Testis (tissue), 2 donors: ENCODE measurements at regions not wholly inside any gene's neighbourhood (a gene's known extent, or its start where the extent isn't known, plus 50 kb on each side); places are given as distances from the start of the nearest gene placed in this dataset.

Experiments
- DNase-seq: peaks from one replicate; pipeline ENCODE4 v3.0.0-alpha.2; 2019
- H3K27ac ChIP-seq, 2 donors: fragments of 200-600 bp; sonication (generic); one replicate each; pipeline ENCODE4 v1.5.1; 2019
- H3K27me3 ChIP-seq: fragments of 200-600 bp; sonication (generic); one replicate; pipeline ENCODE4 v1.5.1; 2019
- H3K36me3 ChIP-seq: fragments of 200-600 bp; sonication (generic); one replicate; pipeline ENCODE4 v1.5.1; 2017; ENCODE audit warnings: low read depth; ENCODE audit errors: missing control alignments
- H3K4me1 ChIP-seq: fragments of 200-600 bp; sonication (generic); one replicate; pipeline ENCODE4 v1.5.1; 2019
- H3K4me3 ChIP-seq, 2 donors: fragments of 200-600 bp; sonication (generic); one replicate each; pipeline ENCODE4 v1.5.1; 2017 to 2019
- H3K9me3 ChIP-seq: fragments of 200-600 bp; sonication (generic); one replicate; pipeline ENCODE4 v1.5.1; 2017
- POLR2A ChIP-seq: fragments of 450-650 bp; IDR thresholded peaks from one replicate; pipeline ENCODE4 v1.6.1; 2017; ENCODE audit warnings: antibody characterized with exemption, mild to moderate bottlenecking, moderate library complexity
- WGBS, 2 donors: methylation state at CpG; one replicate each; pipeline ENCODE4 v1.1.5; 2018; 5-methylcytosine and 5-hydroxymethylcytosine counted together
- intact Hi-C: fragments of 100-400 bp; cut with DNase I; formaldehyde crosslinking; loops from one replicate; pipeline ENCODE4 v1.15.1; 2023; ENCODE audit warnings: low total_unique reads
- TF ChIP-seq, protein P1 (sequence below), 3 experiments: fragments of 450-650 bp in 2 of 3; fragments of 200-600 bp in 1 of 3; sonication (generic) in 1 of 3; IDR thresholded peaks; one replicate each; pipeline ENCODE4 v1.5.1; 2016 to 2019; ENCODE audit warnings: antibody characterized with exemption in 3 of 3, mild to moderate bottlenecking in 2 of 3, moderate library complexity in 1 of 3

DNA sequence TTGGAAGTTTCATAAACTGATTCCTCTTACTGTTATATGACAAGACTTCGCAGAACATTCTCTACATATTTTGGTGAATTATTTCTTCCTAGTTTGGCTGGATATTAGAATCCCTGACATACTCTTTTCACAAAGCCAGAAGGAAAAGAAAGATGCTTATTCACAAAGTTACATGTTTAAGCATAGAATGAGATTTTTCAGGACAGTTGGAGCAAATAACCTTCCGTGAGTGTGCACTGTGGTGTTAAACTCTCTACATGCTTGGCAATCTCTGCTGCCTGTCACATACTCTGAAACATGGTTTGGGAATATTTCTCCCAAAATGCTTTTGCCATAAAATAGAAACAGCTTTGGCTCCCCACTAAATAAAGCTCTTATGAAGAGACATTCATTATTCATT, 230.0 kb upstream of the MTNR1B start:
- no peak for DNase-seq
- TF ChIP-seq, protein P1, sequence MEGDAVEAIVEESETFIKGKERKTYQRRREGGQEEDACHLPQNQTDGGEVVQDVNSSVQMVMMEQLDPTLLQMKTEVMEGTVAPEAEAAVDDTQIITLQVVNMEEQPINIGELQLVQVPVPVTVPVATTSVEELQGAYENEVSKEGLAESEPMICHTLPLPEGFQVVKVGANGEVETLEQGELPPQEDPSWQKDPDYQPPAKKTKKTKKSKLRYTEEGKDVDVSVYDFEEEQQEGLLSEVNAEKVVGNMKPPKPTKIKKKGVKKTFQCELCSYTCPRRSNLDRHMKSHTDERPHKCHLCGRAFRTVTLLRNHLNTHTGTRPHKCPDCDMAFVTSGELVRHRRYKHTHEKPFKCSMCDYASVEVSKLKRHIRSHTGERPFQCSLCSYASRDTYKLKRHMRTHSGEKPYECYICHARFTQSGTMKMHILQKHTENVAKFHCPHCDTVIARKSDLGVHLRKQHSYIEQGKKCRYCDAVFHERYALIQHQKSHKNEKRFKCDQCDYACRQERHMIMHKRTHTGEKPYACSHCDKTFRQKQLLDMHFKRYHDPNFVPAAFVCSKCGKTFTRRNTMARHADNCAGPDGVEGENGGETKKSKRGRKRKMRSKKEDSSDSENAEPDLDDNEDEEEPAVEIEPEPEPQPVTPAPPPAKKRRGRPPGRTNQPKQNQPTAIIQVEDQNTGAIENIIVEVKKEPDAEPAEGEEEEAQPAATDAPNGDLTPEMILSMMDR (IDR thresholded peaks at IDR 0.05) = no peak
- TF ChIP-seq POLR2A = no peak
- Histone ChIP-seq H3K4me3 (no peak overlapping the region), H3K4me1 (peaks cover 6% of the 10 kb centered on the region), H3K36me3 (no peaks in the 10 kb centered on the region), H3K27ac (peak overlapping the region in 1 of 2 donors; percentile 48), H3K27me3 (no peaks in the 10 kb centered on the region), H3K9me3 (no peaks in the 10 kb centered on the region)
- intact Hi-C loops = no loop called here
- 62 to 84% methylated on average over 2 of the region's 2 CpGs for WGBS, 2 donors

- TF ChIP-seq, protein P1 (IDR thresholded peaks at IDR 0.05) = no peak
- no peak for TF ChIP-seq POLR2A
- peak; percentile 15 for DNase-seq
- H3K4me1 ChIP-seq = peaks cover 6% of the 10 kb centered on the region
- H3K36me3 ChIP-seq = no peaks in the 10 kb centered on the region
- H3K27ac ChIP-seq = no peak overlapping the region
- WGBS, 2 donors = 63 to 64% methylated on average over 2 of the region's 2 CpGs
- intact Hi-C loops = no loop called here
- no peaks in the 10 kb centered on the region for H3K9me3 ChIP-seq
- no peaks in the 10 kb centered on the region for H3K27me3 ChIP-seq
- H3K4me3 ChIP-seq = no peak overlapping the region
These were observed 229.2 kb upstream of the MTNR1B start for GRCh38 chr11:92740276-92740675.

DNA sequence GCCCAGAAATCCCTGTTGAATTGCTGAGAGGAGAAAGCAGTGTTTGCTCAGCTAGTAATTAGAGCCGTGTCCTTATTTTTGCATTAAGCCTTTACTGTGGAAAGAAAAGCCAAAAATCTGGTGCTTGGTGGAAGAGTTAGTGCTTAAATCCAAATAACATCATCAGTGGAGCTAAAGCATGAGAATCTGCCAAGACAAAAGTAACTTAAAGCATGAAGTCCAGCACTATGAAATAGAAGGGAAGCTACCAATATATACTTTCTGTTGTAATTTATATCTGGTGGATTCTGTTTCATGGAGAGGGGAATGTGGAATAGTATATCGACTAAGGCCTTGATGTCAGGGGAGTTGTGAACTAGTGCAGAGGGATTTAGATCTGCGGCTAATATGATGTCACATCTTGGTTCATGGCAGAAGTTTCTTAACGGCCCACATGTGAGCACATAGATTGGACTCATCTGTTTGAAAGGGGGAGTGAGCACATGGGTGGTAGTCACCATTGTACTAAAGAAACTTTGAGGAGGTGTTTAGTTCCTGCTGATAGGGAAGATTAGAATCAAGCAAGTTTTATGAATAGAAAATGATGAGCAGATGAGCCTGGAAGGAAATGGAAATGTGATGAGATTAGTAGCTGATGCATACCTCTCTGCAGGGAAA, 224.4 kb upstream of the MTNR1B start:
- intact Hi-C loops = no loop called here
- WGBS, 2 donors = 94 to 98% methylated on average over 4 of the region's 4 CpGs
- Histone ChIP-seq H3K9me3 (no peaks in the 10 kb centered on the region), H3K36me3 (no peaks in the 10 kb centered on the region), H3K27ac (no peak overlapping the region), H3K4me3 (no peak overlapping the region), H3K27me3 (no peaks in the 10 kb centered on the region), H3K4me1 (no peaks in the 10 kb centered on the region)
- no peak for DNase-seq
- TF ChIP-seq, protein P1 (IDR thresholded peaks at IDR 0.05) = no peak
- no peak for TF ChIP-seq POLR2A

GRCh38 chr11:92750794-92751193, 218.7 kb upstream of the MTNR1B start:
- H3K27ac ChIP-seq = no peak overlapping the region
- no peaks in the 10 kb centered on the region for H3K27me3 ChIP-seq
- no peaks in the 10 kb centered on the region for H3K36me3 ChIP-seq
- H3K4me1 ChIP-seq = no peaks in the 10 kb centered on the region
- no peak for DNase-seq
- H3K9me3 ChIP-seq = no peaks in the 10 kb centered on the region
- WGBS, 2 donors = 83 to 84% methylated on average over 5 of the region's 5 CpGs
- no peak for TF ChIP-seq POLR2A
- TF ChIP-seq, protein P1 (IDR thresholded peaks at IDR 0.05) = no peak
- H3K4me3 ChIP-seq = no peak overlapping the region
- intact Hi-C loops = no loop called here

- H3K4me1 ChIP-seq = no peaks in the 10 kb centered on the region
- 57 to 68% methylated on average over 11 of the region's 11 CpGs for WGBS, 2 donors
- no peak overlapping the region for H3K27ac ChIP-seq
- intact Hi-C loops = no loop called here
- no peaks in the 10 kb centered on the region for H3K27me3 ChIP-seq
- H3K36me3 ChIP-seq = no peaks in the 10 kb centered on the region
- H3K9me3 ChIP-seq = no peaks in the 10 kb centered on the region
- DNase-seq = no peak
- TF ChIP-seq POLR2A = no peak
- TF ChIP-seq, protein P1 (IDR thresholded peaks at IDR 0.05) = no peak
- H3K4me3 ChIP-seq = no peak overlapping the region
These were observed 217.9 kb upstream of the MTNR1B start for GRCh38 chr11:92751594-92751993.
